T-helper 2 cell treated with Interferon-gamma antibody and Interleukin-4, amounts not matched to agents 5 μg/mL and 100 μg/mL, for 36 hours (primary cell): ENCODE measurements at regions not wholly inside any gene's neighbourhood (a gene's known extent, or its start where the extent isn't known, plus 50 kb on each side); places are given as distances from the start of the nearest gene placed in this dataset.
"Not testable (repeated sequence)": the region's sequence is repeated elsewhere in the genome, so short reads cannot be mapped to it uniquely, and the experiment has no call there.

Experiments used
- DNase-seq: peaks from one replicate; pipeline ENCODE4 v3.0.0; 2021; ENCODE audit warnings: low spot score
- H3K27ac Mint-ChIP-seq: one replicate; pipeline ENCODE4 v1.8.0; 2021; ENCODE audit warnings: mild to moderate bottlenecking, mixed read lengths
- H3K27me3 Mint-ChIP-seq: one replicate; pipeline ENCODE4 v1.8.0; 2021; ENCODE audit warnings: low read depth, mixed read lengths
- H3K36me3 Mint-ChIP-seq: one replicate; pipeline ENCODE4 v1.8.0; 2021; ENCODE audit warnings: low read depth, mixed read lengths
- H3K4me1 Mint-ChIP-seq: one replicate; pipeline ENCODE4 v1.8.0; 2021; ENCODE audit warnings: low read depth, mixed read lengths
- H3K4me3 Mint-ChIP-seq: one replicate; pipeline ENCODE4 v1.8.0; 2022; ENCODE audit warnings: mild to moderate bottlenecking, moderate library complexity, mixed read lengths
- H3K9me3 Mint-ChIP-seq: one replicate; pipeline ENCODE4 v1.8.0; 2021; ENCODE audit warnings: mixed read lengths

GRCh38 chr2:200189964-200190363 lies 116.5 kb upstream of the SPATS2L start:
- H3K27me3 Mint-ChIP-seq, result peaks cover 36% of the 10 kb centered on the region
- no peaks in the 10 kb centered on the region for H3K36me3 Mint-ChIP-seq

GRCh38 chr2:200193331-200193730 lies 113.2 kb upstream of the SPATS2L start:
- Mint-ChIP-seq H3K27me3 (peaks cover 27% of the 10 kb centered on the region), H3K36me3 (no peaks in the 10 kb centered on the region)
- no peak for DNase-seq

More at GRCh38 chr2:200189964-200190363, 116.5 kb upstream of the SPATS2L start:
- H3K9me3 Mint-ChIP-seq, result no peaks in the 10 kb centered on the region
- H3K27ac Mint-ChIP-seq, result no peak overlapping the region
- no peak for DNase-seq
- H3K4me3 Mint-ChIP-seq, result no peak overlapping the region
- no peaks in the 10 kb centered on the region for H3K4me1 Mint-ChIP-seq

DNA sequence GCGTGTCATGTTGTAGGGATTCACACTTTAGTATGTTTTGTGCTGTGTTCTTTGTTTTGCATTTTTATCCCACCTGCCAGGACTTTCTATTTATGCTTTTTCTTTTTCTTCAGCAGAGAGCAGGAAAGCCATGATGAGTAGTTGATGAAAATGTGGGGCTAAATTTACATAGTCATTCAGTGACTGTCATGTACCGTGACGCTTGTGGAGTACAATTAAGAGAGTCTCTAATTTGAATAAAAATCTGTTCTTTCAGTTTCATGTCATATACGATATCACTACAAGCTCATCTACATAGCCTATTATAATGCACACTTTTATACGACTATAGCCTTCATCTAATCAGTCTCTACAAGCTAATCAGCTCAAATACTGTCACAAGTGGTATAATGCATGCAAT lies 112.7 kb upstream of the SPATS2L start:
- no peak for DNase-seq
- Mint-ChIP-seq H3K27ac (no peak overlapping the region), H3K4me3 (no peak overlapping the region), H3K9me3 (no peaks in the 10 kb centered on the region), H3K27me3 (peaks cover 23% of the 10 kb centered on the region), H3K4me1 (no peaks in the 10 kb centered on the region), H3K36me3 (no peaks in the 10 kb centered on the region)

More at GRCh38 chr2:200193331-200193730, 113.2 kb upstream of the SPATS2L start:
- H3K9me3 Mint-ChIP-seq, result no peaks in the 10 kb centered on the region
- no peaks in the 10 kb centered on the region for H3K4me1 Mint-ChIP-seq
- H3K4me3 Mint-ChIP-seq, result no peak overlapping the region
- no peak overlapping the region for H3K27ac Mint-ChIP-seq

GRCh38 chr2:200194746-200195145 lies 111.7 kb upstream of the SPATS2L start:
- Mint-ChIP-seq H3K4me1 (no peaks in the 10 kb centered on the region), H3K4me3 (no peak overlapping the region), H3K27ac (no peak overlapping the region), H3K36me3 (no peaks in the 10 kb centered on the region), H3K27me3 (peaks cover 18% of the 10 kb centered on the region), H3K9me3 (no peaks in the 10 kb centered on the region)
- DNase-seq, result no peak

- Mint-ChIP-seq H3K9me3 (no peaks in the 10 kb centered on the region), H3K27me3 (peaks cover 10% of the 10 kb centered on the region), H3K27ac (no peak overlapping the region), H3K4me1 (no peaks in the 10 kb centered on the region), H3K4me3 (no peak overlapping the region), H3K36me3 (no peaks in the 10 kb centered on the region)
- no peak for DNase-seq
These were observed 107.5 kb upstream of the SPATS2L start for GRCh38 chr2:200199005-200199404.

DNA sequence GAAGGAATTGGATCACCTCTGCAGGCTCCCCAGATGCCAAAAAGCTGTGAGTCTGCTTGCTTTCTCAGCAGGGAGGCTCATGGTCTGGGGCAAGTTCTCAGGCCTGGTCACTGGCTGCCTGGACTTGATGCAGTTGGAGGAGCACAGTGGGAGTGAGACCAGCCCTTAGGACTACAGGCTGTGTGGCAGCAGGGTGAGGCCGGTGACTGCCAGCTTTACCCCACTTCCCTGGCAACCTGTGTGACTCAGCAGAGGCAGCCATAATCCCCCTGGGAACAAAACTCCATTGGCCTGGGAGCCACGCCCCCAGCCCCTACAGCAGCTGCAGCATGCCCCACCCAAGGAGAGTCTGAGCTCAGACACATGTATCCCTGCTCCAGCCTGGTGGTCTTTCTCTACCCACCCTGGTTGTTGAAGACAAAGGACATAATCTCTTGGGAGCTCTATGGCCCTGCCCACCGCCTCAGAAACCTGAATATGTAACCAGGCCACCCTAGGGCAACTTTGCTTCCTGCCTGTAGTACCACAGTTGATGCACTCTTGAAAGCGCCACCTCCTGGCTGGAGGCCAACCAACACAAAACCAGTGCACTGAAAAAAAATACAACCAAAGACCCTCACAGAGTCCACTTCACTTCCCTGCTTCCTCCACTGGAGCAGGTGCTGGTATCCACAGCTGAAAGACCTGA lies 106.8 kb upstream of the SPATS2L start:
- Mint-ChIP-seq H3K9me3 (no peaks in the 10 kb centered on the region), H3K27me3 (peaks cover 10% of the 10 kb centered on the region), H3K4me1 (no peaks in the 10 kb centered on the region), H3K4me3 (no peak overlapping the region), H3K36me3 (no peaks in the 10 kb centered on the region), H3K27ac (no peak overlapping the region)
- DNase-seq, result no peak

DNA sequence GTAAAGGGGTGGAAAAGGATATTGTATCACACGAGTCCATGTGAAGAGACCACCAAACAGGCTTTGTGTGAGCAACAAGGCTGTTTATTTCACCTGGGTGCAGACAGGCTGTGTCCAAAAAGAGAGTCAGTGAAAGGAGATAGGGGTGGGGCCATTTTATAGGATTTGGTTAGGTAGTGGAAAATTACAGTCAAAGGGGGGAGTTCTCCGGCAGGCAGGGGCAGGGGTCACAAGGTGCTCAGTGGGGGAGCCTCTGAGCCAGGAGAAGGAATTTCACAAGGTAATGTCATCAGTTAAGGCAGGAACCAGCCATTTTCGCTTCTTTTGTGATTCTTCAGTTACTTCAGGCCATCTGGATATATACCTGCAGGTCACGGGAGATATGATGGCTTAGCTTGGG lies 104.7 kb upstream of the SPATS2L start:
- H3K27ac Mint-ChIP-seq, H3K36me3 Mint-ChIP-seq, H3K4me1 Mint-ChIP-seq, DNase-seq, H3K4me3 Mint-ChIP-seq, H3K9me3 Mint-ChIP-seq, H3K27me3 Mint-ChIP-seq: not testable (repeated sequence)

- no peaks in the 10 kb centered on the region for H3K36me3 Mint-ChIP-seq
- H3K4me3 Mint-ChIP-seq, result no peak overlapping the region
- H3K27me3 Mint-ChIP-seq, result peaks cover 5% of the 10 kb centered on the region
- H3K27ac Mint-ChIP-seq, result no peak overlapping the region
- peaks cover 5% of the 10 kb centered on the region for H3K9me3 Mint-ChIP-seq
- H3K4me1 Mint-ChIP-seq, result no peaks in the 10 kb centered on the region
- no peak for DNase-seq
These were observed 103.1 kb upstream of the SPATS2L start for GRCh38 chr2:200203381-200203827.

GRCh38 chr2:200208041-200208440 lies 98.5 kb upstream of the SPATS2L start:
- H3K4me3 Mint-ChIP-seq, result no peak overlapping the region
- no peaks in the 10 kb centered on the region for H3K36me3 Mint-ChIP-seq
- DNase-seq, result no peak
- no peaks in the 10 kb centered on the region for H3K4me1 Mint-ChIP-seq
- no peak overlapping the region for H3K27ac Mint-ChIP-seq
- H3K27me3 Mint-ChIP-seq, result peaks cover 18% of the 10 kb centered on the region
- H3K9me3 Mint-ChIP-seq, result peaks cover 12% of the 10 kb centered on the region

DNA sequence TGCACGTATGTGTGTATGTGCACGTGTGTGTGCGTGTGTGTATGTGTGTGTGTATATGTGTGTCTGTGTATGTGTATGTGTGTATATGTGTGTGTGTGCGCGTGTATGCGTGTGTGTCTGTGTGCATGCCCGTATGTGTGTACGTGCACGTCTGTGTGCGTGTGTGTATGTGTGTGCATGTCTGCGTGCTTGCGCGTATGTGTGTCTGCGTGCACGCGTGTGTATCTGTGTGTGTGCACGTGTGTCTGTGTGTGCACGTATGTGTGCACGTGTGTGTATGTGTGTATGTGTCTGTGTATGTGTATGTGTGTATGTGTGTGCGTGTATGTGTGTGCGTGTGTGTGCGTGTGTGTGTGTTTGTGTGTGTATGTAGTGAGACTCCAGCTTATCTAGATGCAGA lies 97.5 kb upstream of the SPATS2L start:
- no peak for DNase-seq
- H3K9me3 Mint-ChIP-seq, result peaks cover 12% of the 10 kb centered on the region
- no peak overlapping the region for H3K27ac Mint-ChIP-seq
- peaks cover 23% of the 10 kb centered on the region for H3K27me3 Mint-ChIP-seq
- H3K36me3 Mint-ChIP-seq, result no peaks in the 10 kb centered on the region
- H3K4me1 Mint-ChIP-seq, result no peaks in the 10 kb centered on the region
- no peak overlapping the region for H3K4me3 Mint-ChIP-seq

DNA sequence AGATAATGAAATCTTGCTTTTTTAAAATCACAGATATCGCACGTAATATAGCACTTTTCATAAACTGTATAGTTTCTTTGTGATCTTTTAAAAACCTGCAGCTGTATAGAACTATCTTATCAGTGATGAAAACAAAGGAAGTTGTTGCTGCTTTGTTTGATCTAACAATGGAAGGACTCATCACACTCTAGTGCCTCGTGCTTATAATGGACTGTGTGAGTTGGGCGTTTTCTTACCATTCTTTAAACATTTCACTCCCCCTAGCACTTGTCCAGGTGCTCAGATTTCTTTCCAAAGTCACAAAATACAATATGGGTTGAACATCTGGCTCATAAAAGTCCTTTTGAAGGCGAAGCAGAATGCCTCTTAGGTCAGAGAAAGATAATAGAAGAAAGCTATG lies 94.8 kb upstream of the SPATS2L start:
- H3K27ac Mint-ChIP-seq, result no peak overlapping the region
- H3K4me3 Mint-ChIP-seq, result no peak overlapping the region
- DNase-seq, result no peak
- peaks cover 30% of the 10 kb centered on the region for H3K27me3 Mint-ChIP-seq
- H3K9me3 Mint-ChIP-seq, result peaks cover 7% of the 10 kb centered on the region
- no peaks in the 10 kb centered on the region for H3K4me1 Mint-ChIP-seq
- H3K36me3 Mint-ChIP-seq, result no peaks in the 10 kb centered on the region

DNA sequence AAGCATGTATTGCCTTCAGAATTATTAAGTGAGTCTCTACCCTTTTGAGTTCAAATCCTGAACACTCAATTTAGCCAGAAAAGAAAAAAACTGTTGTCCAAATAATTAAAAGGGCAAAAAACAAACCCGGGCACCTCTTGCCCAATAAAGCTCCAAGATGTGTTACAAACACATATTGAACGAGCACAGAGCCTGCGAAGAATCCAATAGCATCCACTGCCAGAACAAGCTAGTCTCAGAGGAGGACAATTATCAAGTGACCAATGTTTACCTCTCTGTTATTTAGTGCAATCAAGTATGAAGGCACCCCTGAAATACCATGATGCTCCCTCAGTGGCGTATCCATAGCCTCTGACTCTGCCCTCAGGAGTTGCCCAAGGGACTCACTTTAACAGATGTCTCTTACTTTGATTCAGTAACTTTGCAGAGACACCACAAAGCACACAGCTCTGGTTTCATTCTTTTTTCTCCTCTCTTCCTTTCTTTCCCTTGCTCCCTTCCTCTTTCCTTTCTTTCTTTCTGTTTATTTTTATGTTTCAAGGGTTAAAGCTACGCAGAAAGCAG lies 93.5 kb upstream of the SPATS2L start:
- Mint-ChIP-seq H3K36me3 (no peaks in the 10 kb centered on the region), H3K27me3 (peaks cover 33% of the 10 kb centered on the region), H3K4me1 (no peaks in the 10 kb centered on the region), H3K9me3 (peaks cover 7% of the 10 kb centered on the region), H3K27ac (no peak overlapping the region), H3K4me3 (no peak overlapping the region)
- no peak for DNase-seq

- Mint-ChIP-seq H3K4me1 (no peaks in the 10 kb centered on the region), H3K36me3 (no peaks in the 10 kb centered on the region), H3K9me3 (no peaks in the 10 kb centered on the region), H3K4me3 (no peak overlapping the region), H3K27ac (no peak overlapping the region), H3K27me3 (peaks cover 37% of the 10 kb centered on the region)
- no peak for DNase-seq
These were observed 90.2 kb upstream of the SPATS2L start for GRCh38 chr2:200216310-200216709.

- Mint-ChIP-seq H3K36me3 (no peaks in the 10 kb centered on the region), H3K27me3 (peaks cover 29% of the 10 kb centered on the region), H3K4me3 (no peak overlapping the region), H3K9me3 (no peaks in the 10 kb centered on the region), H3K4me1 (no peaks in the 10 kb centered on the region), H3K27ac (no peak overlapping the region)
- no peak for DNase-seq
These were observed 89.2 kb upstream of the SPATS2L start for GRCh38 chr2:200217320-200217719.

DNA sequence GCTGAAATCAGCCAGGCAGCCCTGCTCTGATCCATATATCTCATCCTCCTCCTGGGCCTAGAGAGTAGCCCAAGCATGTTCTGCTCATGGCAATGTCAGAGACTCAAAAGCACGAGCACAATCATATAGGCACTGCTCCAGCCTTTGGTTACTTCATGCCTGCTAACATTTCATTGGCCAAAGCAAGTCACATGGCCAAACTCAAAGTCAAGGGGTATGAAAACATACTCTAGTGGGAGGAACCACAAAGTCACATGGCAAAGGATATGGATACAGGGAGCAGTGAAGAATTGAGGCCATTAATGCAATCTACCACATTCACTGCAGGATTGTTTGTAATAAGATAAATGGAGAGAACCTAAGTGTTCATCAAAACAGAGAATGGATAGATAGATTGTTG lies 87.8 kb upstream of the SPATS2L start:
- Mint-ChIP-seq H3K27ac (no peak overlapping the region), H3K36me3 (no peaks in the 10 kb centered on the region), H3K4me3 (no peak overlapping the region), H3K4me1 (no peaks in the 10 kb centered on the region), H3K9me3 (no peaks in the 10 kb centered on the region), H3K27me3 (peaks cover 24% of the 10 kb centered on the region)
- DNase-seq, result no peak
